CD4-positive, CD25-positive, alpha-beta regulatory T cell (primary cell): ENCODE measurements at regions not wholly inside any gene's neighbourhood (a gene's known extent, or its start where the extent isn't known, plus 50 kb on each side); places are given as distances from the start of the nearest gene placed in this dataset.

Experiments
- ATAC-seq, 2 donors: fragments of 150-1000 bp; cut with Tn5 transposase; one replicate each; pipeline ENCODE4 v1.10.0; 2021; ENCODE audit warnings: low read depth in 2 of 2, moderate number of reproducible peaks in 2 of 2, moderate library complexity in 1 of 2
- DNase-seq, 3 donors: peaks; one replicate each; pipeline versions ENCODE4 v3.0.0 to v3.0.0-alpha.2; 2012 to 2022; ENCODE audit warnings: mixed read lengths in 1 of 3
- H3K27ac ChIP-seq: one replicate; pipeline ENCODE4 v1.7.0; 2013; ENCODE audit warnings: mild to moderate bottlenecking, low read length; ENCODE audit not compliant: insufficient read depth, poor library complexity, severe bottlenecking
- H3K27me3 ChIP-seq: one replicate; pipeline ENCODE4 v1.7.0; 2013; ENCODE audit warnings: low read length; ENCODE audit not compliant: control insufficient read depth, insufficient read depth
- H3K36me3 ChIP-seq: one replicate; pipeline ENCODE4 v1.7.0; 2013; ENCODE audit warnings: mild to moderate bottlenecking, low read length, moderate library complexity; ENCODE audit not compliant: control insufficient read depth, insufficient read depth
- H3K4me1 ChIP-seq: 2 replicates; pipeline ENCODE4 v1.7.0; 2013; ENCODE audit warnings: mild to moderate bottlenecking, low read length; ENCODE audit not compliant: insufficient read depth, control insufficient read depth, poor library complexity, severe bottlenecking
- H3K4me3 ChIP-seq: one replicate; pipeline ENCODE4 v1.7.0; 2013; ENCODE audit warnings: low read depth, mild to moderate bottlenecking, low read length, moderate library complexity
- H3K9me3 ChIP-seq, 2 experiments: 1 replicate in 1 of 2; 2 replicates in 1 of 2; pipeline ENCODE4 v1.7.0; 2013; ENCODE audit warnings: low read length in 2 of 2, mild to moderate bottlenecking in 1 of 2, moderate library complexity in 1 of 2; ENCODE audit not compliant: control insufficient read depth in 2 of 2
- H3K27ac Mint-ChIP-seq, 3 donors: one replicate each; pipeline ENCODE4 v1.8.0; 2020 to 2022; ENCODE audit warnings: mild to moderate bottlenecking in 3 of 3, mixed read lengths in 3 of 3, moderate library complexity in 2 of 3
- H3K27me3 Mint-ChIP-seq: one replicate; pipeline ENCODE4 v1.8.0; 2022; ENCODE audit warnings: mild to moderate bottlenecking, mixed read lengths
- H3K36me3 Mint-ChIP-seq: one replicate; pipeline ENCODE4 v1.8.0; 2020; ENCODE audit warnings: mixed read lengths
- H3K4me1 Mint-ChIP-seq, 4 donors: one replicate each; pipeline ENCODE4 v1.8.0; 2020 to 2022; ENCODE audit warnings: mixed read lengths in 4 of 4, mild to moderate bottlenecking in 1 of 4
- H3K4me3 Mint-ChIP-seq, 4 donors: one replicate each; pipeline ENCODE4 v1.8.0; 2020 to 2022; ENCODE audit warnings: mild to moderate bottlenecking in 4 of 4, mixed read lengths in 4 of 4, moderate library complexity in 3 of 4
- H3K9me3 Mint-ChIP-seq, 7 donors: one replicate each; pipeline ENCODE4 v1.8.0; 2020 to 2022; ENCODE audit warnings: mixed read lengths in 7 of 7, mild to moderate bottlenecking in 3 of 7, moderate library complexity in 2 of 7

- no peak overlapping the region for H3K4me3 Mint-ChIP-seq
Measured at GRCh38 chr18:33814546-33814945, 236.5 kb downstream of the ASXL3 start.

DNA sequence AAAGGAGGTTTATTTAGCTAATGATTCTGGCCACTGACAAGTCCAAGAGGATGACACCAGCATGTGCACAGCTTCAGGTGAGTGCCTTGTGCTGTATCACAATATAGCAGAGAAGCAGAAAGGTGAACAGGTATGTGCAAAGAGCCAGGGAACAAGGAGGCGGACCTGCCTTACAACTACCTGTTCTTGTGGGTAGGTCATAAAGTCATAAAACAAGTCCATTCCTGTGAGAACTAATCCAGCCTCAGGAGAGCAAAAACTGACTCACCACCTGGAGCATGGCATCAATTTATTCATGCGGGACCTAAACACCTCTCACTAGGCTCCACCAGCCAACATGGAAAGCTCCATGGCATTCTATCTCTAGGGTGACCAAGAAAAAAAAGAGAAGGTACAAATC is 234.2 kb downstream of the ASXL3 start:
- Histone ChIP-seq H3K4me1 (no peaks in the 10 kb centered on the region), H3K27ac (no peak overlapping the region), H3K36me3 (no peaks in the 10 kb centered on the region), H3K4me3 (no peak overlapping the region), H3K27me3 (no peaks in the 10 kb centered on the region), H3K9me3 (no peaks in the 10 kb centered on the region)
- peaks cover 0 to 9% (median 5%) of the 10 kb centered on the region in 7 donors for H3K9me3 Mint-ChIP-seq
- H3K27me3 Mint-ChIP-seq, result no peaks in the 10 kb centered on the region
- no peaks in the 10 kb centered on the region for H3K4me1 Mint-ChIP-seq
- no peak overlapping the region for H3K27ac Mint-ChIP-seq
- H3K36me3 Mint-ChIP-seq, result no peaks in the 10 kb centered on the region
- no peak for DNase-seq
- no peak overlapping the region for H3K4me3 Mint-ChIP-seq
- no peak for ATAC-seq

More at GRCh38 chr18:33814546-33814945, 236.5 kb downstream of the ASXL3 start:
- H3K27ac ChIP-seq, result no peak overlapping the region
- Mint-ChIP-seq H3K36me3 (no peaks in the 10 kb centered on the region), H3K27ac (no peak overlapping the region), H3K27me3 (no peaks in the 10 kb centered on the region), H3K9me3 (peaks cover 0 to 10% (median 4%) of the 10 kb centered on the region in 7 donors), H3K4me1 (no peaks in the 10 kb centered on the region)
- H3K27me3 ChIP-seq, result no peaks in the 10 kb centered on the region
- no peaks in the 10 kb centered on the region for H3K4me1 ChIP-seq
- H3K4me3 ChIP-seq, result no peak overlapping the region
- H3K9me3 ChIP-seq, result no peaks in the 10 kb centered on the region
- H3K36me3 ChIP-seq, result no peaks in the 10 kb centered on the region
- DNase-seq, result no peak
- ATAC-seq, result no peak

DNA sequence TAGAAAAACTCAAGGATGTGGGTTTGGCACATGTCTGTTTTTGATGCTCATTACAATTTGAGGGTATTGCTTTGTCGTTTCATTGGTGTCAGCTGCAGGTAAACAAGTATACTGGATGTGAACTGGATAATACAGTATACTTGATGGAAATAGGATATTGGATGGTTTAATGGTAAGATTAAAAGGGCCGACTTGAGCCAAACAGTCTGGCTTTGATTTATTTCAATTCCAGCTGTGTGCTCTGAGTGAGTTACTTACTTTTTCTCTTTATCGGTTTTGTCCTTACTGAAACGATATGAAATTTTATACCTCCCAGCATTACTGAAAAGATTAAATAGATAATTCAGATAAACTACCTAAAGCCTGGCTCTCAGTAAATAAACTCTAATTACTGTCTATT is 227.6 kb downstream of the ASXL3 start:
- Histone ChIP-seq H3K27me3 (no peaks in the 10 kb centered on the region), H3K9me3 (no peaks in the 10 kb centered on the region), H3K4me1 (no peaks in the 10 kb centered on the region), H3K4me3 (no peak overlapping the region), H3K36me3 (no peaks in the 10 kb centered on the region), H3K27ac (no peak overlapping the region)
- H3K27ac Mint-ChIP-seq, result peak overlapping the region in 1 of 3 donors; percentile 32
- no peaks in the 10 kb centered on the region for H3K36me3 Mint-ChIP-seq
- H3K4me3 Mint-ChIP-seq, result no peak overlapping the region
- H3K27me3 Mint-ChIP-seq, result no peaks in the 10 kb centered on the region
- no peak for ATAC-seq
- H3K9me3 Mint-ChIP-seq, result peaks cover 2 to 15% (median 4%) of the 10 kb centered on the region in 7 donors
- H3K4me1 Mint-ChIP-seq, result no peaks in the 10 kb centered on the region
- no peak for DNase-seq

DNA sequence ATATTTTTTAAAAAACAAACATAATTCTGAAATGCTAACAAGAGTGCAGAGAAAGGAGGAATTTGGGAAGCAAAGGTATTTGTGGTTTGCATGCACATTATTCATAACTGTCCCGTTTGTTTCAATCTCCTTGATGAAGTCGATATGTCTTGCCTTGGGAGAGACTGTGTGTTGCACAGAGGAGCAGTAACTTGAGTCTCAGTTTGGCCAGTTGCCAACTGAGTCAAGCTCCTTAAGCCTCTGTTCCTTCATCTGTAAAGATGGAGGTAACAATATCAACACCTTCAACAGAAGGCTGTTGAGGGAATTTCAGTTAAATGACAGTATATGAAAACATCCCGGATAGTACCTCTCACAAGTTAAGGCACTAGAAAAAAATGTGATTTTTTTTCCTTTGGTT is 226.2 kb downstream of the ASXL3 start:
- DNase-seq (no peak), ATAC-seq (no peak)
- H3K9me3 ChIP-seq, result no peaks in the 10 kb centered on the region
- Mint-ChIP-seq H3K27ac (no peak overlapping the region), H3K9me3 (peaks cover 0 to 15% (median 4%) of the 10 kb centered on the region in 7 donors), H3K4me1 (no peaks in the 10 kb centered on the region), H3K27me3 (no peaks in the 10 kb centered on the region), H3K4me3 (no peak overlapping the region), H3K36me3 (no peaks in the 10 kb centered on the region)
- no peak overlapping the region for H3K4me3 ChIP-seq
- H3K4me1 ChIP-seq, result no peaks in the 10 kb centered on the region
- no peak overlapping the region for H3K27ac ChIP-seq
- H3K36me3 ChIP-seq, result no peaks in the 10 kb centered on the region
- H3K27me3 ChIP-seq, result no peaks in the 10 kb centered on the region

GRCh38 chr18:33803636-33804035 is 225.6 kb downstream of the ASXL3 start:
- no peaks in the 10 kb centered on the region for H3K9me3 ChIP-seq
- H3K27ac Mint-ChIP-seq, result no peak overlapping the region
- no peak overlapping the region for H3K27ac ChIP-seq
- H3K4me3 Mint-ChIP-seq, result no peak overlapping the region
- H3K27me3 ChIP-seq, result no peaks in the 10 kb centered on the region
- peaks cover 0 to 15% (median 4%) of the 10 kb centered on the region in 7 donors for H3K9me3 Mint-ChIP-seq
- H3K4me1 ChIP-seq, result no peaks in the 10 kb centered on the region
- DNase-seq (no peak), ATAC-seq (no peak)
- no peaks in the 10 kb centered on the region for H3K27me3 Mint-ChIP-seq
- no peaks in the 10 kb centered on the region for H3K36me3 ChIP-seq
- H3K36me3 Mint-ChIP-seq, result no peaks in the 10 kb centered on the region
- H3K4me1 Mint-ChIP-seq, result no peaks in the 10 kb centered on the region
- H3K4me3 ChIP-seq, result no peak overlapping the region

- no peak overlapping the region for H3K27ac Mint-ChIP-seq
- H3K4me3 Mint-ChIP-seq, result no peak overlapping the region
- DNase-seq, result no peak
- H3K4me1 Mint-ChIP-seq, result no peaks in the 10 kb centered on the region
- H3K27ac ChIP-seq, result no peak overlapping the region
- no peak for ATAC-seq
- no peaks in the 10 kb centered on the region for H3K4me1 ChIP-seq
- no peaks in the 10 kb centered on the region for H3K27me3 ChIP-seq
- peaks cover 0 to 15% (median 4%) of the 10 kb centered on the region in 7 donors for H3K9me3 Mint-ChIP-seq
- no peaks in the 10 kb centered on the region for H3K36me3 Mint-ChIP-seq
- no peaks in the 10 kb centered on the region for H3K27me3 Mint-ChIP-seq
- no peaks in the 10 kb centered on the region for H3K36me3 ChIP-seq
- H3K4me3 ChIP-seq, result no peak overlapping the region
- no peaks in the 10 kb centered on the region for H3K9me3 ChIP-seq
Measured at GRCh38 chr18:33802955-33803354, 224.9 kb downstream of the ASXL3 start.
